ENCODE measurements at regions not wholly inside any gene's neighbourhood (a gene's known extent, or its start where the extent isn't known, plus 50 kb on each side); places are given as distances from the start of the nearest gene placed in this dataset.

DNA sequence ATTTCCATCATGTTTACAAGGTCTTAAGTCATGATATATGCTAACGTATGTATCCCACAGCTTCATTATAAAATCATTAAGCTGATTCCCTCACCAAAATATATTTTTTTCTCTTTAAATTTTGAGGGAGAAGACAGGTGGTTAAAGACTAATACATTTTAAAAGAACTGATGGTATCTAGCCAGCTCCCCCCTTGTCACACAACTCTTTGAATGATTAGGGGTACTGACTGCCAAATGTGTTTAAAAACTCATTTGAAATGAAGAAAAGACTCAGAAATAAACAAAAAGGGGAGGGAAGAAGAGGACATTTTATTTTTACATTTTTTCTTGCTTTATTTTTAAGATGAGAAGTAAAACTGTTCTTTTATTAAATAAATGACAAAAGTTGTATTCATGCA lies 805.3 kb downstream of the SATB2 start:
- no peaks in the 10 kb centered on the region for H3K27me3 ChIP-seq
- intact Hi-C loops (cut with DNase I; ENCODE audit: low total_unique reads), result no loop called here
- no peak overlapping the region for H3K4me3 ChIP-seq
- no peaks in the 10 kb centered on the region for H3K4me1 ChIP-seq
- H3K9me3 ChIP-seq, result no peaks in the 10 kb centered on the region
- no peaks in the 10 kb centered on the region for H3K36me3 ChIP-seq
- TF ChIP-seq, protein P1, sequence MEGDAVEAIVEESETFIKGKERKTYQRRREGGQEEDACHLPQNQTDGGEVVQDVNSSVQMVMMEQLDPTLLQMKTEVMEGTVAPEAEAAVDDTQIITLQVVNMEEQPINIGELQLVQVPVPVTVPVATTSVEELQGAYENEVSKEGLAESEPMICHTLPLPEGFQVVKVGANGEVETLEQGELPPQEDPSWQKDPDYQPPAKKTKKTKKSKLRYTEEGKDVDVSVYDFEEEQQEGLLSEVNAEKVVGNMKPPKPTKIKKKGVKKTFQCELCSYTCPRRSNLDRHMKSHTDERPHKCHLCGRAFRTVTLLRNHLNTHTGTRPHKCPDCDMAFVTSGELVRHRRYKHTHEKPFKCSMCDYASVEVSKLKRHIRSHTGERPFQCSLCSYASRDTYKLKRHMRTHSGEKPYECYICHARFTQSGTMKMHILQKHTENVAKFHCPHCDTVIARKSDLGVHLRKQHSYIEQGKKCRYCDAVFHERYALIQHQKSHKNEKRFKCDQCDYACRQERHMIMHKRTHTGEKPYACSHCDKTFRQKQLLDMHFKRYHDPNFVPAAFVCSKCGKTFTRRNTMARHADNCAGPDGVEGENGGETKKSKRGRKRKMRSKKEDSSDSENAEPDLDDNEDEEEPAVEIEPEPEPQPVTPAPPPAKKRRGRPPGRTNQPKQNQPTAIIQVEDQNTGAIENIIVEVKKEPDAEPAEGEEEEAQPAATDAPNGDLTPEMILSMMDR (IDR thresholded peaks at IDR 0.05), result no peak
- DNase-seq, result no peak
- H3K27ac ChIP-seq, result no peak overlapping the region

DNA sequence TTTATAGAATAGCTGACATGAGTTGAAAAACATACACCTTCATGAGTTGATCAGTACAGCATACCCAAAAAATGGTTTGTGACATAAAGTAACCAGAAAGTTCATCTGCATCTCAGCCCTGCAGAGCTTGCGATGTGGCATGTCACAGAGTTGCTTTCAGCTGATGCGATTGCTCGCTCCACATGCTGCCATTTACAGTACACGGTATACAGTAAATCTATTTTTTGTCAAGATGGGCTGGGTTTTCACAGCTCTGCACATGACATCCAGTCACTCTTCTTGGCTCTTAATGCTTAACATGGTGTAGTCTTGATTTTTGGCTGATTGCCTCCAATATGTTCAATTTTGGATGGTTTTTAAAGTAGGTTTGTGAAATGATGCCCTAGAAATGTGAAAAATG lies 811.9 kb downstream of the SATB2 start:
- TF ChIP-seq, protein P1 (IDR thresholded peaks at IDR 0.05), result no peak
- Histone ChIP-seq H3K9me3 (no peaks in the 10 kb centered on the region), H3K27me3 (no peaks in the 10 kb centered on the region), H3K4me1 (no peaks in the 10 kb centered on the region), H3K36me3 (no peaks in the 10 kb centered on the region), H3K4me3 (no peak overlapping the region), H3K27ac (no peak overlapping the region)
- DNase-seq, result no peak
- intact Hi-C loops (cut with DNase I; ENCODE audit: low total_unique reads), result no loop called here

DNA sequence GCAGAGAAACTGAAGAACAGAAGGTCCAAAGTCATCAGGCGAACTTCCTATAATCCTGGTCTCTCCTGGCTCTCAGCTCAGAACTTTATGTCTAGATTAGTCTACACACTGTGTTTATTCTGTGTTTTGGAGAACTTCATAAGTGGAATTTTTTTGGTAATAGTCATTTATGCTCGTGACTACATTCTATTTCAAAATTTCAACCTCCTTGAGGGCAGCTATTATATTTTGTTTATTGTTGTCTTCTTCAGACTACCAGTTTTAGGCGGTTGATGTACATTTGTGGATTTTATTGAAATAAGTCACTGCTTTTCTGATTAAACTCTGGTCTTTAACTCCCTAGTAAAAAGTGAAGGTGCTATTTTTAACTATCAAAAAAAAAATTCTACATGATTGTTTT lies 816.6 kb downstream of the SATB2 start:
- DNase-seq, result no peak
- H3K4me3 ChIP-seq, result no peak overlapping the region
- no peaks in the 10 kb centered on the region for H3K9me3 ChIP-seq
- intact Hi-C loops (cut with DNase I; ENCODE audit: low total_unique reads), result no loop called here
- no peak overlapping the region for H3K27ac ChIP-seq
- TF ChIP-seq, protein P1 (IDR thresholded peaks at IDR 0.05), result no peak
- H3K36me3 ChIP-seq, result no peaks in the 10 kb centered on the region
- H3K4me1 ChIP-seq, result no peaks in the 10 kb centered on the region
- H3K27me3 ChIP-seq, result no peaks in the 10 kb centered on the region

DNA sequence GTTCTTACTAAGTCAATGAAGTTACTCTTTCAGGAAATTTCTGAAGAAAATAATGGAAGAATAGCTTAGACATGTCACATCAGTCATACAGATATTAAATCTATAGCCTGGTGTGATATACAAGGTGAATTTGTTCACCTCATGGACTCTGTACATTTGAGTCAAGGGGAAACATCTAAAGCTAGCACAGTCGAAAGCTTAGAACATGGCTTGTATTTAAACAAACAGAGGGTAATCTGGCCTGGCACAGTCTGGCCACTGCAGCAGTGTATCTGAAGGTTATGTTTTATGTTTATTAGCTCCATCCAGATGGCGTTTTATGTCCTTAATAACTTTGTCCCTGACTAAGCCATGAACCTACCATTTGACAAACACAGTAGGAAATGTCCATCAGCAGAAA lies 817.3 kb downstream of the SATB2 start:
- TF ChIP-seq, protein P1 (IDR thresholded peaks at IDR 0.05), result no peak
- DNase-seq, result no peak
- Histone ChIP-seq H3K27me3 (no peaks in the 10 kb centered on the region), H3K9me3 (no peaks in the 10 kb centered on the region), H3K36me3 (no peaks in the 10 kb centered on the region), H3K4me1 (no peaks in the 10 kb centered on the region), H3K4me3 (no peak overlapping the region), H3K27ac (no peak overlapping the region)
- intact Hi-C loops (cut with DNase I; ENCODE audit: low total_unique reads), result no loop called here

DNA sequence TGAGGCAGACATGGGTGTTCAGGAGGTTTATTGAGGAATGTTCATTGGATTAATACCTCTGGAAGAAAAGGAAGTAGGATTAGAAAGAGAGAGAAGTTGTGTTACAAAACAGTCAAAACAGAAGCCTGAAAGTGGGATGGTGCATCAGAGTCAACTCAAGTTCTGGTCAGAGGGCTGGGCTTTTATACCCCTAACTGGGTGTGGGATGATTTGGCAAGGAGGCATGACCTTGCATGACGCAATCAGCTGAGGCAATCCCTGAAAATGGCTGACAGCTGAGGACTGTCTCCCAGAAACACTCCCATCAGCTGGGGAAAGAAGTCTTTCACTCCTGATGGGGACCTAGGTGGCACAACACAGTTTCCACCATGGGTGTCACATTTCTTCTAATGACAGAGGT lies 818.2 kb downstream of the SATB2 start:
- H3K4me3 ChIP-seq, result no peak overlapping the region
- H3K27me3 ChIP-seq, result no peaks in the 10 kb centered on the region
- H3K9me3 ChIP-seq, result no peaks in the 10 kb centered on the region
- intact Hi-C loops (cut with DNase I; ENCODE audit: low total_unique reads), result no loop called here
- no peaks in the 10 kb centered on the region for H3K4me1 ChIP-seq
- no peak for DNase-seq
- TF ChIP-seq, protein P1 (IDR thresholded peaks at IDR 0.05), result no peak
- no peaks in the 10 kb centered on the region for H3K36me3 ChIP-seq
- no peak overlapping the region for H3K27ac ChIP-seq

DNA sequence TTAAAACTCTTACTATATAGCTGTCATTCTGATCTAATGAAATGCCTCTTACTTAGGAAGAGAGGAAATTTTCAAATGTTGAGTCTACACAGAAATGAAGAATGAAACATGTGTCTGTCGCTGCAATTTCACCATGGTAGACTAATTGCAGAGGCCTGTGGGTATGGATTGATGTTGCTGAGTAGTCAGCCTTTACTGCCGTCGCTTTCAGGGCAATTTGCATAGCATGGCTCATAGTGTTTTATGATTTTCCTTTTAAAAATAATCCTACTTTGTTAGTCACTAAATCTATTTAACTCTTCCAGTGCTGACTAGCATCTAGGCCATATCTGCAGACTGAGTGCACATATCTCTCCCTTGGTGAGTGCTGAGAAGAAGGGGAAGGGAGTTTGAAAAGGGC lies 819.2 kb downstream of the SATB2 start:
- H3K9me3 ChIP-seq, result no peaks in the 10 kb centered on the region
- H3K27ac ChIP-seq, result no peak overlapping the region
- H3K4me3 ChIP-seq, result no peak overlapping the region
- H3K36me3 ChIP-seq, result no peaks in the 10 kb centered on the region
- H3K4me1 ChIP-seq, result no peaks in the 10 kb centered on the region
- no peak for DNase-seq
- intact Hi-C loops (cut with DNase I; ENCODE audit: low total_unique reads), result no loop called here
- TF ChIP-seq, protein P1 (IDR thresholded peaks at IDR 0.05), result no peak
- H3K27me3 ChIP-seq, result no peaks in the 10 kb centered on the region
